GM12874 (cell line): ENCODE measurements at regions not wholly inside any gene's neighbourhood (a gene's known extent, or its start where the extent isn't known, plus 50 kb on each side); places are given as distances from the start of the nearest gene placed in this dataset.

Source experiments
- CTCF ChIP-seq: IDR thresholded peaks from 2 replicates; pipeline ENCODE4 v1.5.1; 2011; ENCODE audit warnings: low read depth, mild to moderate bottlenecking, control low read depth, low read length, moderate library complexity; ENCODE audit not compliant: insufficient read depth

- TF ChIP-seq CTCF, result no peak
Observed at GRCh38 chr18:70398076-70398475, 109.2 kb downstream of the SOCS6 start.

GRCh38 chr18:70397259-70397925 lies 108.5 kb downstream of the SOCS6 start:
- TF ChIP-seq CTCF, result no peak

GRCh38 chr18:70394672-70395071 lies 105.8 kb downstream of the SOCS6 start:
- no peak for TF ChIP-seq CTCF

- no peak for TF ChIP-seq CTCF
Observed at GRCh38 chr18:70390371-70391090, 101.7 kb downstream of the SOCS6 start.

- no peak for TF ChIP-seq CTCF
Observed at GRCh38 chr18:70387027-70387426, 98.2 kb downstream of the SOCS6 start.

- no peak for TF ChIP-seq CTCF
Observed at GRCh38 chr18:70386582-70386981, 97.7 kb downstream of the SOCS6 start.

- no peak for TF ChIP-seq CTCF
Observed at GRCh38 chr18:70385474-70385873, 96.6 kb downstream of the SOCS6 start.
